ENCODE measurements at regions not wholly inside any gene's neighbourhood (a gene's known extent, or its start where the extent isn't known, plus 50 kb on each side); places are given as distances from the start of the nearest gene placed in this dataset.

DNA sequence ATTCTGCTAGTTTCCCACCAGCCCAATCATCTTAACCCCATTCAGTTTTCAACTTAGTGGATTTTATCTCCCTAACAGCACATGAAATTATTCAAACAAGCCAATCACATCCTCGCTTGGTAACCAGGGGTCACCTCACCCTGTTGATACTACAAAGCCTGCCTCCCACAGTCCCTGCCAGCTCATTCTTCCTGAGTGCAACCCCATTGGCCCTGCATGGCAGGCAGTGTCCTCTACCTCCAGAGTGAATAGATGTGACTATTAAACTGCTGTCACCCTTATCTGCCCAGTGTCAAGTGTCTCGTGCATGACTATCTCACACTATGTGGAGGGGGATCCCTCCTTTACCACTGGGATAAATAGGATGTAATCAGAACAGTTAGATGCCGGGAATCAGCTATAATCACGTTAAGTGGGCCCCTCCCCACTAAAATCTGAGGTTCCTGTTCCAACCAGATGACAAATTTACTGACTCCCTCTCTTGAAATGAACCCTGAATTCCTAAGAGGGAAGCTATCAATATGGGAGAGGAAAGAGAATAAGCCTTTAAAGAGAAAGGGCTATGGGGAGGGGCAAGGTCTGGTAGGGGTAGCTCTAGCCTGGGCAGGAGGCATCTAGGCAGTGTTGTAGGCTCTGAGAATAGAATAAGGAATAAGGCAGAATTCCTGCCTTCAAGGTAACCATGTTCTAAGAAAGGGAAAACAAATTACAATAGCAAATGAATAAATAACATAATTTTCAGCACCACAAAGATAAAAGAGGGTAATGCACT, 155.9 kb downstream of the SLC30A10 start:
- DNase-seq, result no peak
- H3K27ac ChIP-seq, result no peak overlapping the region
- H3K4me1 ChIP-seq, result no peaks in the 10 kb centered on the region
- no peaks in the 10 kb centered on the region for H3K9me3 ChIP-seq
- no peaks in the 10 kb centered on the region for H3K27me3 ChIP-seq
- no peak overlapping the region for H3K4me3 ChIP-seq
- H3K36me3 ChIP-seq (ENCODE audit: low read depth, missing control alignments), result no peaks in the 10 kb centered on the region
- intact Hi-C loops (cut with DNase I; ENCODE audit: low total_unique reads), result no loop called here
- 52 to 85% methylated on average over 4 of the region's 4 CpGs for WGBS, 2 donors
- TF ChIP-seq, protein P1, sequence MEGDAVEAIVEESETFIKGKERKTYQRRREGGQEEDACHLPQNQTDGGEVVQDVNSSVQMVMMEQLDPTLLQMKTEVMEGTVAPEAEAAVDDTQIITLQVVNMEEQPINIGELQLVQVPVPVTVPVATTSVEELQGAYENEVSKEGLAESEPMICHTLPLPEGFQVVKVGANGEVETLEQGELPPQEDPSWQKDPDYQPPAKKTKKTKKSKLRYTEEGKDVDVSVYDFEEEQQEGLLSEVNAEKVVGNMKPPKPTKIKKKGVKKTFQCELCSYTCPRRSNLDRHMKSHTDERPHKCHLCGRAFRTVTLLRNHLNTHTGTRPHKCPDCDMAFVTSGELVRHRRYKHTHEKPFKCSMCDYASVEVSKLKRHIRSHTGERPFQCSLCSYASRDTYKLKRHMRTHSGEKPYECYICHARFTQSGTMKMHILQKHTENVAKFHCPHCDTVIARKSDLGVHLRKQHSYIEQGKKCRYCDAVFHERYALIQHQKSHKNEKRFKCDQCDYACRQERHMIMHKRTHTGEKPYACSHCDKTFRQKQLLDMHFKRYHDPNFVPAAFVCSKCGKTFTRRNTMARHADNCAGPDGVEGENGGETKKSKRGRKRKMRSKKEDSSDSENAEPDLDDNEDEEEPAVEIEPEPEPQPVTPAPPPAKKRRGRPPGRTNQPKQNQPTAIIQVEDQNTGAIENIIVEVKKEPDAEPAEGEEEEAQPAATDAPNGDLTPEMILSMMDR (IDR thresholded peaks at IDR 0.05), result no peak
- TF ChIP-seq POLR2A (IDR thresholded peaks at IDR 0.05), result no peak

DNA sequence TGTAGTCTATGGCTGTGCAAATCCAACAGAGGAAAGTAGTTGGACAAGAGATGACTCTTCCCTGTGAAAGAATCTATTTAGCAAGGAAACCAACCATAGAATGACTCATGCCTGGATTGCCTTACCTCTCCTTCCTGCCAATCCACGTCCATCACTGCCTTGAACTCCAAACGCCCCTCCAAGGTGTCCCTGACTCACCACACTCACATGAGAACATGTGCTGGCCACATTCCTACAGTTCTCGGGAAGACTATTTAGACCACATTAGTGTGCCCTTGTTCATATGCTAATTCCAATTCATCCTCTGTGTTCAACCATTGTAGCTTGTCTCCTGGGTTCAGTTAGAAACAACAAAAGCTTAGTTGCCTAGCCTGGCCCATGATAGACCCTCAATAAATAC, 157.3 kb downstream of the SLC30A10 start:
- H3K4me1 ChIP-seq, result no peaks in the 10 kb centered on the region
- H3K9me3 ChIP-seq, result no peaks in the 10 kb centered on the region
- no peak for DNase-seq
- H3K27ac ChIP-seq, result no peak overlapping the region
- no peak overlapping the region for H3K4me3 ChIP-seq
- intact Hi-C loops (cut with DNase I; ENCODE audit: low total_unique reads), result no loop called here
- TF ChIP-seq POLR2A (IDR thresholded peaks at IDR 0.05), result no peak
- TF ChIP-seq, protein P1 (IDR thresholded peaks at IDR 0.05), result no peak
- WGBS, 2 donors, result 63 to 73% methylated on average over 3 of the region's 3 CpGs
- H3K27me3 ChIP-seq, result no peaks in the 10 kb centered on the region
- no peaks in the 10 kb centered on the region for H3K36me3 ChIP-seq (ENCODE audit: low read depth, missing control alignments)

DNA sequence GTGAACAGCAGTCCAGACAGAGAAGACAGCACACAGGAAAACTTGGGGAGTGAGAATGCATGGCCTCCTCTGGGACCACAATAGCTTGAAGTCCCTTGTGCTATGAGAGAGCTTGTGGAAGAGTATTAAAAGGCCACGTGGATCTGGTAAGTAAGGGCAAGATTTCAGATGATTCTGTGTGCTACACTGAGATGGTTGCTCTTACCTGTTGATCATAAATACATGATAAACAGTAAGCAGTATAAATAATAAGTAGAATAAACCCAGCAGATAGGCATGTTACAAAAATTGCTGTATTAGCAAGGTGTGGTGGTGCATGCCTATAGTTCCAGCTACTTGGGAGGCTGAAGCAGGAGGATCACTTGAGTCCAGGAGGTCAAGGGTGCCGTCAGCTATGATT, 150.4 kb upstream of the ZC3H11B start:
- WGBS, 2 donors, result 86 to 98% methylated on average over 2 of the region's 2 CpGs
- no peak for TF ChIP-seq POLR2A (IDR thresholded peaks at IDR 0.05)
- no peak for DNase-seq
- Histone ChIP-seq H3K27ac (no peak overlapping the region), H3K9me3 (no peaks in the 10 kb centered on the region), H3K4me3 (no peak overlapping the region), H3K36me3 (ENCODE audit: low read depth, missing control alignments) (no peaks in the 10 kb centered on the region), H3K27me3 (no peaks in the 10 kb centered on the region), H3K4me1 (no peaks in the 10 kb centered on the region)
- intact Hi-C loops (cut with DNase I; ENCODE audit: low total_unique reads), result no loop called here

DNA sequence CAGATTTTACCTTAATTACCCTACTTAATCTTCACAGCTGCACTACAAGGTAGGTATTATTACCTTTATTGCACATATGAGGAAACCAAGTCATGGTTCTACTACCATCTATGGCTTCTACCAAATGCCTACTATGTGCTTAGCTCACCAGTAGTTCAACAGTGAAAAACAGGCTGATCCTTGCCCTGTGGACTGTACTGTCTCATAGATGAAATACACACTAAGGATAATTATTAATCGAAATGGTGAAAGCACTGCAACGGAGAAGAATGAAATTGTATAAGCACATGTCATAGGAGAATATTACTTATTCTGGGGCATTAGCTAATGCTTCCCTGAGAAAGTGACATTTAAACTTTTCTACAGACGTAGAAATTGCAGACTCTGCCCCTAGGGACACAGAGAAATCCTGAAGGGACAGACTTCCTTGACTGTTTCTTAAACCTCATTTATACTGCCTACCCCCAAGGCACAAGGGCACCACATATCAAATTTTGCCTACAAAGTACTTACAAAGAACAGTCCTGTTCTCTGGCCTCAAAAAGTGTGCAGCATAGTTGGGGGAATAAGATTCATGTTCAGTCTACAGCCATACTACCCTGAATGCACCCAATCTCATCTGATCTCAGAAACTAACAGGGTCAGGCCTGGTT, 148.4 kb upstream of the ZC3H11B start:
- no peak for DNase-seq
- H3K4me3 ChIP-seq, result no peak overlapping the region
- TF ChIP-seq POLR2A (IDR thresholded peaks at IDR 0.05), result no peak
- TF ChIP-seq, protein P1 (IDR thresholded peaks at IDR 0.05), result no peak
- no peak overlapping the region for H3K27ac ChIP-seq
- no peaks in the 10 kb centered on the region for H3K36me3 ChIP-seq (ENCODE audit: low read depth, missing control alignments)
- H3K9me3 ChIP-seq, result no peaks in the 10 kb centered on the region
- no peaks in the 10 kb centered on the region for H3K27me3 ChIP-seq
- H3K4me1 ChIP-seq, result no peaks in the 10 kb centered on the region
- 84 to 91% methylated on average over 3 of the region's 3 CpGs for WGBS, 2 donors
- intact Hi-C loops (cut with DNase I; ENCODE audit: low total_unique reads), result no loop called here

DNA sequence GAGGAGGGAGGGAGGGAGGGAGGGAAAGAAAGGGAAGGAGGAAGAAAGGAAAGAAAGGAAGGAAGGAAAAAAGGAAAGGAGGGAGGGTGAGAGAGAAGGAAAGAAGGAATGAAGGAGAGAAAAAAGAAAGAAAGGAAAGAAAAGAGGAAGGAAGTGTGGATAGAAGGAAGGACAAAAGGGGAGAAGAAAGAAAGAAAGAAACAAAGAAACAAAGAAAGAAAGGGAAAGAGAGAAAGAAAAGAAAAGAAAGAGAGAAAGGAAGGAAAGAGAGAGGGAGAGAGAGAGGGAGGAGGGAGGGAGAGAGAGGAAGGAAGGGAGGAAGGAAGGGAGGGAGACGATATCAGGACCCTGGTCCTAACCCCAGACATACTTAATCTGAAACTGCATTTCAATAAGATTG, 146.2 kb upstream of the ZC3H11B start:
- no peaks in the 10 kb centered on the region for H3K4me1 ChIP-seq
- H3K9me3 ChIP-seq, result no peaks in the 10 kb centered on the region
- DNase-seq, result no peak
- H3K27ac ChIP-seq, result no peak overlapping the region
- H3K36me3 ChIP-seq (ENCODE audit: low read depth, missing control alignments), result no peaks in the 10 kb centered on the region
- no peak for TF ChIP-seq POLR2A (IDR thresholded peaks at IDR 0.05)
- TF ChIP-seq, protein P1 (IDR thresholded peaks at IDR 0.05), result no peak
- H3K4me3 ChIP-seq, result no peak overlapping the region
- intact Hi-C loops (cut with DNase I; ENCODE audit: low total_unique reads), result no loop called here
- 0 to 18% methylated on average over 1 of the region's 1 CpG for WGBS, 2 donors
- no peaks in the 10 kb centered on the region for H3K27me3 ChIP-seq
